ENCODE measurements at regions not wholly inside any gene's neighbourhood (a gene's known extent, or its start where the extent isn't known, plus 50 kb on each side); places are given as distances from the start of the nearest gene placed in this dataset.

DNA sequence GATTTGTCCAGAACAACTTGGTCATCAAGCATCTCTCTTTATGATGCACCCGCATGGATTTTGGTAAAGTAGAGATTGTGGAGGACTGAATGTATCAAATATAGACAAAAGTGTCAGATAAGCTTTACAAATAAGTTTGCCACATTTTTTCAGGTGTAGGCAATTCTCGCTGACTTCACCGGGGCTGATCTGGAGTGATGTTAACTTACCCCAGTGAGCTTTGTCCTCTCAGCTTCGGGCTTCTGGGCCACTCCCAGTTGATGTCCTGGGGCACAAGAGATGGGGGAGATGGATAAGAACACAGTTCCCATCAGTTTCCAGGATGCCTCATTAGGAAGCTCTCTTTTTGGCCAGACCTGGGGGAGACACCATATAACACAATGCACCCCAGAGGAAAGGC is 117.7 kb downstream of the ETS2 start:
- DNase-seq = no peak

DNA sequence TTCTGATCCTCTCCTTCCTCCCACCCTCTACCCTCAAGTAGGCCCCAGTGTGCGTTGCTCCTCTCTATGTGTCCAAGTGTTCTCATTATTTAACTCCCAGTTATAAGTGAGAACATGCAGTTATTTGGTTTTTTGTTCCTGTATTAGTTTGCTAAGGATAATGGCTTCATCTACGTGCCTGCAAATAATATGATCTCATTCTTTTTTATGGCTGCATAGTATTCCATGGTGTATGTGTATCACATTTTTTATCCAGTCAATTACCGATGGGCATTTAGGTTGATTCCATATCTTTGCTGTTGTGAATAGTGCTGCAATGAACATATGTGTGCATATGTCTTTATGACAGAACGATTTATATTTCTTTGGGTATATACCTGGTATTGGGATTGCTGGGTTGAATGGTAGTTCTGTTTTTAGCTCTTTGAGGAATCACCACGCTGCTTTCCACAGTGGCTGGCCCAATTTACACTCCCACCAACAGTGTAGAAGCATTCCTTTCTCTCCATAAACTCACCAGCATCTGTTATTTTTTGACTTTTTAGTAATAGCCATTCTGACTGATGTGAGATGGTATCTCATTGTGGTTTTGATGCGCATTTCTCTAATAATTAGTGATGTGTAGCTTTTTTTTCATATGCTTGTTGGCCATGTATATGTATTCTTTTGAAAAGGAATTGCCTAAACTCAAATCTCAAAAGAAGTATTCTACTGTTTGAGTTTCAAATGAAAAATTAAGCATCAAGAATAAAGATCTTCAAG is 116.9 kb downstream of the ETS2 start:
- DNase-seq = no peak

- DNase-seq = no peak
Observed at GRCh38 chr21:38921511-38922251, 116.0 kb downstream of the ETS2 start.

DNA sequence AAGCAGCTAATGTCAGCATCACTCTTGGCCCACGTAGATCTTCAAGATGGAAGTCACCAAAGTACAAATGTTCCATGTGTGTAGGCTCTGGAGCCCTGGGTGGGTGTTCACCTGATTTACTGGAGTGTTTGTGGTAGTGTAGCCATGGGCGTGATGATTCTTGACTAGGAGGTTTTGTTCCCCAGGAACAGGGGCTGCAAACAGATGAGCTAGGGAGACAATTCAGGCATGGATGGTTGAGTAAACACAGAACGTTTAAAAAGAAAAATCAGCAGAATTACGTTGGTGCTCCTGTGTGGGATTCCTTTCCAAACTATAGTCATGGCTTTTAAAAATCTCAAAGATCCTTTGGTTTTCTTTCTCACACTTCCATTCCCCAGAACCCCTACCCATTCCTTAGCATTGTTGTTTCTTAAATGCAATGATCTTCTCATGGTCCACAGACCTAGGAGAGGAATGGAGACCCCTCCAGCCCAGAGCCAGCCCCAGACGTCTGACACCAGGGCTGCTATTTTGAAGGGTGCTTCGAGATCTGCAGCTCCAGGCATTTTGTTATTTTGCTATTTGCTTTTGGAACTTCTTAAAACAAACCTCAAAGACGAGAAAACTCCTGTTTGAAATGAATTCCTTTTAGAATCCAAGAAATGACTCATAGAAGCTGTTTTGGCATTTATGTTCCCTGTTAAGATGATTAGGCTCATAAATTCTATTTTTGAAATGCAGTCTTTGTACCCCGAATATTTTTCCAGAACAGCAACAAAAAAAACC is 115.1 kb downstream of the ETS2 start:
- no peak for DNase-seq

DNA sequence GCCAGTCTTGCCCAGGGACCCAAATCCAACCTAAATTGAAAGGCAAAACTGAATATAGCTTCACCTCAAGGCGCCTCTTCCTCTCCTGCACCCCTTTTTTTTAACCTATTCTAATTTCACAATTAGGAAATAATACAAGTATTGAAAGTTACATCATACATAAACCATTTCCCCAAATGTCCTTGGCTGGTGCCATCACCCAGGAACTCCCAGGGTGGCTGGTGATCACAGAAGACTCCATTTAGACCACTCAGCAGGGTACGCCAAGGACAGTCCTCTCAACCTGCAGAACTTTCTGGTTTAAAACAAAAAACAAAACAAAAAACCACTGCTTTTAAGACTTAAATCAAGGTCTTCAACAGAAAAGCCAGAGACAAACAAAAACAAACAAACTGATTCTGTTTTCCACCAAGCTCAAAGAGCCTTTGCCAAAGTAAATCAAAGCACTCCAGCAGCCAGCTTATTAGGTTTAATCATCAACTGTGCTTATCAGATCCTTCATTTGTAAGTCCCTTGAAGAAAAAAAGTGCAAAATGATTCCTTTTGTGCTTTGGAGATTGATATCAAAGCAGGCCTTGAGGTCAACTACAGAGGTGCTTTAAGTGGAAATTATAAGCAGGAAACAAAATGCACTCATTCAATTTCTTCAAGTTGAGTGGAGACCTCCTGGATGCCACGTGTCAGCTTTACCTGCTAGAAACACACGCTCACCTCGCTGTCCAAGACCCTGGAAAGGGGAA is 113.0 kb downstream of the ETS2 start:
- no peak for DNase-seq

GRCh38 chr21:38917043-38917774 is 111.5 kb downstream of the ETS2 start:
- no peak for DNase-seq

DNA sequence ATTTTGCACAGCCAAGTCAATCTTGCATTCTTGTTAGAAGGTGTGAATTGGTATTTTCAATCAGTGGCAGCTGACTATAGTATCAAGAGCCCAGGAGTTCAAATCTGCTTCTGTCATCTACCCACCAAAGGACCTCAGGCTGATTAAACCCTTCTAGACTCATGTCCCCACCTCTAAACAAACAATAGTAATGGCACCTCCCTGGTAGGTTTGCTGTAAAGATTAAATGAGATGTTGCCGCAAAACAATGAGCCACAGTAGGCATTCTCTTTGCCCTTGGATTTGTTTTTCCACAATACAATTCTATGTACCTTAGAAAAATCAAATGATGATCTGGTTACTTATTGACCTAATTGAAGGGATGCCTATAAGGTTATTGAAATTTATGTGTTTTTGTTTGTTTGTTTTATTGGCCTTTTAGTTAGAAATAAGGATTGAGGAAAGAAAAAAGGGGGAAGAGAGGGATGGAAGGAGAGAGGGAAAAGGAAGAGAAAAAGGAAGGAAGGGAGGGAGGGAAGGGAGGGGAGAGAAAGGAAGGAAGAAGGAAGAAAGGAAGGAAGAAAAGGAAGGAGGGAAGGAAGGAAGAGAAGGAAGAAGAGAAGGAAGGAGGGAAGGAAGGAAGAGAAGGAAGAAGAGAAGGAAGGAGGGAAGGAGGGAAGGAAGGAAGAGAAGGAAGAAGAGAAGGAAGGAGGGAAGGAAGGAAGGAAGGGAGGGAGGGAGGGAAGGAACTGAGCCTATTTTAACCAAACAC is 110.7 kb downstream of the ETS2 start:
- DNase-seq = no peak

GRCh38 chr21:38915546-38915945 is 109.8 kb downstream of the ETS2 start:
- DNase-seq = no peak

DNA sequence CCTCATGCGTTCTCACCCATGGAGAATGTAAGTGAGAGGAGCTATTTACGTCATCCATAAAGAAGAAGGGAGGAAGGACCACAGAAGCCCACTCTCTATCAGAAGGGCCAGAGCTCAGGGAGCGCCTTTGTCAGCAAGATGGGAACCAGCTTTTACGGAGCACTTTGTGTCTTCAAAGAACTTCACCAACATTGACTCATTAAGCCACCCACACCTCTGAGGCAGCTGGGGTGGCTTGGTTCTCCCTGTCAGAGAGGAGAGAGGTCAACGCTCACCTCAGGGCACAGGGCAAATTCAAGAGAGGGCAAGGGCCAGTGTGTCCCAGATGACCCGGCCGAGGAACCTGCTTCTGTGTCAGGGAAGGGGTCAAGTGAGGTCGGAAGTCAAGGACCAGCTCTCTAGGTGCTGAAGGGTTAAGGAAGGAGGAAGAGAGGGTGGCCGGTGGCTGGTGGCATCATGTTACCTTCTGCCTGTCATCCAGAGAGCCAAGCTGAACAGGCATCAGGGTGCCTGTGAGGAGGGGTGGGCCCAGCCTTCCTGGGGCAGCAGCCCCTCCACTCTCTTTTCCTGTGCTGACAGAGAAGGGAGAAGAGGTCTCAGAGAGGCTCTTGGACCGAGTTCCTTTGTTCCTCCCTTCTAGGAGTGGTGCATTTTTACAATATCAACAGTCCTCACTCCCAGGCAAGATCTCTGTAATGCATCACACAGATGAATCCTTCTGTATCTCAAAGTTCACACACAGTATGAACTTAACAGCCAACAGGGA is 109.0 kb downstream of the ETS2 start:
- DNase-seq = no peak

DNA sequence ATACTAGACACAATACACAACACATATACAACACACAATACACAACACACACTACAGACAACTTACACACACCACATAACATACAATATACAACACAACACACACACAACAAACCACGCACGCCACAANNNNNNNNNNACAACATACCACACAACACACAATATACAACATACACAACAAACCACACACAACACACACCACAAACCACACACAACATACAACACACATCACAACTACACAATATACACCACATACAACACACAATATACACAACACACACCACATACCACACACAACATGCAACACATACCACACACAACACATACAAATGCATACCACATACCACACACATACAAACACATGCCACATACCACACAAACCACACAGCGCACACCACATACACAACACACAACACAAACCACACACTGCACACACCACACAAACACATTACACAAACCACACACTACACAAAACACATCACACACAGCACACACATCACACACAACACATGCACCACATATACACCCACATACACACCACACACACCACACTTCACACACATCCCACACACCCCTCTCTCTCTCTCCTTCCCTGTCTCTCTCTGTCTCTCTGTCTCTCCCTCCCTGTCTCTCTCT is 108.3 kb downstream of the ETS2 start:
- no peak for DNase-seq

- DNase-seq = no peak
Observed at GRCh38 chr21:38913120-38913892, 107.6 kb downstream of the ETS2 start.

- no peak for DNase-seq
Observed at GRCh38 chr21:38912789-38913119, 107.0 kb downstream of the ETS2 start.

DNA sequence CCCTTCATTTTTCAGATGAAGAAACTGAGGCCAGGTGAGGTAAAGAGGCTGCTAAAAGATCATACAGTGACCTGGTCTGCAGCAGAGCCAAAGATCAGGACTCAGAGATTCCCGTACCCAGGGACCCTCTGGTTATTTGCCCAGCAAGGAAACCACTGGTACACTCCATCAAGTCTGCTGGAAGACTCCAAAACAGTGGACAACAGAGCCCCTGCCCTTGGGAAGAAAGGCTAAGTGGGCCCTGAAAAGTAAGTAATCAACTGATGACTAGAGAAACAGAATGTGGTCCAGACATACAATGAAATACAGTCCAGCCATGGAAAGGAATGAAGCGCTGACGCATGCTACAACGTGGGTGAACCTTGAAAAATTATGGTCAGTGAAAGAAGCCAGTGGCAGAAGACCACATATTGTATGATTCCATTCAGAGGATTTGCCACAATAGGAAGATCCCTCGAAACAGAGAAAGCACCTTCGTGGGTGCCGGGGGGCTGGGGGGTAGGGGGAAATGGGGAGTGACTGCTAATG is 106.4 kb downstream of the ETS2 start:
- no peak for DNase-seq

DNA sequence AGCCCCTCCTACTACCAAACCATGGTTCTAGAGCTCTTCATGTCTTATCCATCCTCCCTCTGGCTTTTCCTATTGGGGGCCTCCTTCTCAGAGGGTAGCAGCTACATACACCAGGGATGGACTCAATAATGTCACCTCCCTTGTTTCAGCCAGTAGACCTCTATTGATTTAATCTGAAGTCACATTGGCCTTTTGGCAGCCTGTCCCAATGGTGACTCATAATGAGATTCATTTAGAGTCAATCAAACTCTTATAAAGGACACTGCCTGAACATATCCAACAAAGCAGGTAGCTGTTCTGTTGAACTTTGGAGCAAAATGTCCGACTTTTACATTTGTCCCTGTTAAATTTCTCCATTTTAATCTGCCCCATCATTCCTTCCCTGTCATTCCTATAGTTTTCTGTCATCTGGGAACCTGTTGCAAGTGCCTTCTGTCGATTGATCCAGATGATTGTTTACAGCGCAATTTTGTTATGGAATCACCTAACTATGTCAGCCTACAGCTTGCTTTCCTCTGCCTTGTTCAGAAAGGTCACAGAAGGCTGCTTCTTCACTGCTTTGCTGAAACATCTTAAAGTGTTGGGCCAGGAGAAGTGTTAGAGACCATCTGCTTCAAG is 105.9 kb downstream of the ETS2 start:
- DNase-seq = no peak

GRCh38 chr21:38910390-38911067 is 104.8 kb downstream of the ETS2 start:
- no peak for DNase-seq

- no peak for DNase-seq
Observed at GRCh38 chr21:38909929-38910328, 104.2 kb downstream of the ETS2 start.

GRCh38 chr21:38909109-38909508 is 103.4 kb downstream of the ETS2 start:
- DNase-seq = no peak

GRCh38 chr21:38908537-38908936 is 102.8 kb downstream of the ETS2 start:
- DNase-seq = no peak

Data from DMS 273 treated with DMSO at 0.1 percent for 48 hours (cell line).